CD4-positive, alpha-beta T cell treated with Interleukin-17A for 4 hours (primary cell): ENCODE measurements at regions not wholly inside any gene's neighbourhood (a gene's known extent, or its start where the extent isn't known, plus 50 kb on each side); places are given as distances from the start of the nearest gene placed in this dataset.

ENCODE experiments used
- DNase-seq: peaks from one replicate; pipeline ENCODE4 v3.0.0-alpha.2; 2020; ENCODE audit warnings: mixed read lengths

DNA sequence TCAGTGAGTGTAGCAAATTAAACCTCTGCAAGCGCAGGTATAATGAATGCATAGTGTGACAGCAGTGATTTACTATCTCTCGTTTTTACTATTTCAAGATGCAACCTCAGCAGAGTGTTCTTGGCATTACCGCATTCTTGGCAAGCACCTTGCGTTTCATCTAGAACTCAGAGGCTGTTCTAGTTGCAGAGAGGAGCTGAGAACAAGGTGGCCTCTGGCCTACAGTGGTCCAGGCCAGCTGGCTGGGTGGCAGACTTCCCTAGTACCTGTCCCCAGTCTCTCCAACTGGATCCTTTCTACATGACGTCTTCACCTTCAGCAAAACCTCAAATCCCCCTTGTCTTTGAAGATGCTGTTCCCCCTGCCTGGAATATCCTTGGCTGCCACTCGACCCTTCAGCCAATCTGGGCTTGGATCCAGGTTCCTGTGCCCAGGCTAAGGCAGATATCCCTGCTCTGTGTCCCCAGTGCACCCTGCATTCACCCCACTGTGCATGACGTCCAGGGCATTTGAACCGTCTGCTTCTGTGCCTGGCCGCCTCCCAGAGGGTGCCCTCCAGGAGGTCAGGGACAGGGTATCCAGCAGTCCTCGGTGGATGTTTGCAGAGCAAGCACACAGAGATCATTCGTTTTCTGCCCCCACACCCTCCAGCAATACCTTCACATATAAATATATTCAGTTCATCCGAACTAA, 120.4 kb upstream of the CPEB4 start:
- DNase-seq: no peak

DNA sequence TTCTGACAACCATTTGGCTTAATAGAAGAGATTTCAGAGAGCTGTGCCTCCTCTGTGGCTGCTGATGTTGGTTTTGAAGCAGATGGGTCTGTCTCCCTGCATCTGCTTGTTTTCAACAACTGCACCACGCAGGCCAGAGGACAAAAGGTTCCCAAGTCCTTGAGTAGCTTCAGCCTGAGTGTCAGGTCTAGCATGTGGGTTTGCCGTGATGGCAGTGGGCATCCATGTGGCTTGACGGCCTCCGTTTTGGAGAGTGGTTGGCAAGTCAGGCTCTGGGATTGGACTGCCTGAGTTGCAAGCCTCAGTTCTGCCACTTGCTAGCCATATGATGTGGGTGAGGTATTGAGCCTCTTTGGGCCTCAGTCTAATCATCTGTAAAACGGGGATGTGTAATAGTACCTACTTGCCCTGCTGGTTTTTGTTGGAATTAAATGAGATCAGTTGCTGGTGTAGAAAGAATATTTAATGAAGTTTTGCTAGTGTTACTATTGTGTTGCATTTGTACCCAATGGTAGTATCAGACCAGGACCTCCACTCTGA, 119.8 kb upstream of the CPEB4 start:
- no peak for DNase-seq

DNA sequence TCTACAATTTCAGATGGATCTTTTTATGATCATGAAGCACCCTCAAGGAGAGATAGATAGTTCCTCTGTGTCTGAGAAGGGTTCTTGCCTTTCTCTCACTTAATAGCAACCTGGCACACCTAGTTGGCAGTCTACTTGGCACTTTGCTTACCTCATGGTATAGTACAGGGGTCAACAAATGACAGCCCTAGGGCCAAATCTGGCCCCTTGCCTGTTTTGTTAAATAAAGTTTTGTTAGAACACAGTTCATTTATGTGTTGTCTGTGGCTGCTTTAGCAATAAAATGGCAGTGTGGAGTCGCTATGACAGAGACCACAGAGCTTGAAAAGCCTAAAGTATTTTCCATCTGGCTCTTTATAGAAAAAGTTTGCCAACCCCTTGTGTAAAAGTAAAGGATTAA, 119.3 kb upstream of the CPEB4 start:
- DNase-seq: no peak

DNA sequence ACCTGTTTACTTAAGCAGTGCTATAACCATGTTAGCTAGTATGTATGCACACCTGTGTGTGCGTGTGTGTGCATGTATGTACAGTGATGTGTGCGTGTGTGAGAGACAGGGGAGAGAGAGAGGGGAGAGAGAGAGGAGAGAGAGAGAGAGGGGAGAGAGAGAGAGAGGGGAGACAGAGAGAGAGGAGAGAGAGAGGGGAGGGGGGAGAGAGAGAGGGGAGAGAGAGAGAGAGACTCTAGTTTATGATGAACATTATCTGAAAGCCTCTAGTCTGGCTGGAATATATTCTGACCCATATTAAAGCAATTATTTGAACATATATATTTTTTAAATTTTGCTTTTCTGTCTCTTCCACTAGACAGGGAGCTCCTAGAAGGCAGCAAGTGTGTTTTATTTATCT, 117.5 kb upstream of the CPEB4 start:
- DNase-seq: no peak

DNA sequence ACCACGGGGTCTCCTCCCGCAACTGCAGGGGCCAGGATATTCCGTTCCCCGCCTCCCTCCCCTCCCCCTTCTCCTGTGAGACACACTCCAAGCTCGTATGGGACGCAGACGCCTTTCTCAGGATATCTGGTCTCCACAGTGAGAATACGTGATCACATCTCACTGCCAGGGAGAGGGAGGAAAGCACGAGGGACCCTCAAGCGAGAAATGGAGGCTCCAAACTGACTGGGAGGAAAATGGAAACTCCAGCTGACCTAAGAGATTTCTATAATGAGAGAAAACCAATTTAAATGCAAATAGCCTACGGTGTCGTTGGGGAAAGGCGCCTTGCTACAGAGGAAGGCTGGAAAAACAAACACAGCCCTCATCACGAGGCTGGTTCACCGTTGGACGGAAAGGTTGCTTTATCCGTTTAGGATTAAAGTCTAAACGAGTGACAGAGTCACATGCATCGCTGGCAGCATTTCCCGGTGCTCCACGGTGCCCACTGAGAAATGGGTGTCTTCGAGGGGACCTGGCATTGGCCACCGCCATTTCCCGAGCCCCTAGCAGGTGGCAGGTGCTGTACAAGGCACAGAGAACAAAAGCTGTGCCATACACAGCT, 116.9 kb upstream of the CPEB4 start:
- DNase-seq: no peak

DNA sequence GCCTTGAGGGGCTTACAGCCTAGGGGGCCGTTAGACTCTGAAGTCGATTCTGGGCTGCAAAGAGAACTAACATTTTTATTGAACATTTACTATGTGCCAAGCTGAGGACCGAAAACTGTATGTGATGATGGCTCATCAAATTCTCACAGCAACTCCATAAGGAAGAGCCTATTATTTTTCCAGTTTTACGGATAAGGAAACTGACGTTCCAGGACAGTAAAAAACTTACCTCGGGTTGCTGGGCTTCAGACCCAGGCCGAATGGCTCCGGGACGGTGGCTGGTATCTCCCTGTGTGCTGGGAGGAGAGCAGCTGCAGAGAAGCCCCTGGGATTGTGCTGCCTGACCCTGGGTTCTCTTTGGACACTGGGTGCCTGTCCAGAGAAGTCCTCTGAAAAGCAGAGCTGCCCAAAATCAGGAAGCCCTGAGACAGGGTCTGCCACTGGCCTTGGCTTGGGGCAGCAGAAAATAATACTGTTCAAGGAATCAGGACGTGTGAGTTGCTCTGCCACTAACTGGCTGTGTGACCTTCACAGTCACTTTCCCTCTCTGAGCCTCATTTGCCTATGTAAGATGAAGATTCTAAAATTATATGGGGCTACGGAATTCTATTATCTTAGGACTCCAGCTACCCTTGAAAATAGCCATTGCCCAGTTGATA, 116.3 kb upstream of the CPEB4 start:
- DNase-seq: no peak

DNA sequence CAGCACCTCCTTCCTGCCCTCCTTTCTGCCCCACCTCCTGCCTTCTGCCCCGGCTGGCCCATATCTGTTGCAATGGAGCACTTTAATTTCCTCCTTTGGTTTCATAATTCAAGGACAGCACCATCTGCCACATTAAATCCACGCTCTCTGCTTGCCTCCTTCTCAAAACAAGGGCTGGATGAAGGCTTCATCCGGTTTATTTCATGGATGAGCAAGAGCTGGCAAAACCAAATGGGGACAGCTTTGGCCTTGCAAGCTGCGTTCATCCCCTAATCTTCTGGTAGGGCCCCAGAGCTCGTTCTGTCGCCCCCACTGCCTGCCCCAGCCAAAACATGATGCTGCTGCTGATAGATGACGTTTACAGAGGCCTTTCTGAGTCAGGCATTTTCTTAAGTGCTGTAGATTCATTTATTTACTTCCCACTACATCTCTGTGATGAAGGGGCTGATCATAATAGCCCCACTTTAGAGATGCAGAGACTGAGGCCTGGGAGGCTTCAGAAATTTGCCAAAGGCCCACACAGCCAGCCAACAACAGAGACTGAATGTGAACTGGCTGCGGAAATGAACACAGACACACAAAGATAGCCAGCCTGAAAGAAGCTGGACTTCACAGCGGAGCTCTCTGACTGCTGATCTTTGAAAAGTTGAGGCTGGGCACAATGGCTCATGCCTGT, 115.6 kb upstream of the CPEB4 start:
- DNase-seq: no peak

DNA sequence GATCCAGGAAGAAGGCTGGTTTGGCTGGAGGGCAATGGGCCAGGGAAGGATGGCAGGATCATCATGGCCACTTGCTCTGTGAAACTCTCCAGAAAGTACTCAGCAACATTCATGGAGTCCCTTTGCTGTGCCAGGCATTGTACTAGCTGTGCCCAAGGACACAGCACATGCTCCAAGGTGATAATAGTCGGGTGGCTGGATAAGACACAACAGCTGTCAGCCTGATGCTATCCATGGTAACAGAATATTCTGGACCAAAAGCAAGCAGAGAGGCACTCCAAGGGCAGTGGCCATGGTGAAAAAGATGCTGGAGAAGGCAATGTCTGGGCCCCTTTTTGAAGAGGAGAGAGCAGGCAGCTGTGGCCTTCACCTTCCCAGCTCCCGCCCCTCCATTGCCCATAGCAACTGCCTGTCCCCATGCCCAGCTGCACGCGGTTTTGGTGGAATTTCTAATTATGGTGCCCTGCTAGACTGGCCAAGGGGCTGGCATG, 113.8 kb upstream of the CPEB4 start:
- no peak for DNase-seq

DNA sequence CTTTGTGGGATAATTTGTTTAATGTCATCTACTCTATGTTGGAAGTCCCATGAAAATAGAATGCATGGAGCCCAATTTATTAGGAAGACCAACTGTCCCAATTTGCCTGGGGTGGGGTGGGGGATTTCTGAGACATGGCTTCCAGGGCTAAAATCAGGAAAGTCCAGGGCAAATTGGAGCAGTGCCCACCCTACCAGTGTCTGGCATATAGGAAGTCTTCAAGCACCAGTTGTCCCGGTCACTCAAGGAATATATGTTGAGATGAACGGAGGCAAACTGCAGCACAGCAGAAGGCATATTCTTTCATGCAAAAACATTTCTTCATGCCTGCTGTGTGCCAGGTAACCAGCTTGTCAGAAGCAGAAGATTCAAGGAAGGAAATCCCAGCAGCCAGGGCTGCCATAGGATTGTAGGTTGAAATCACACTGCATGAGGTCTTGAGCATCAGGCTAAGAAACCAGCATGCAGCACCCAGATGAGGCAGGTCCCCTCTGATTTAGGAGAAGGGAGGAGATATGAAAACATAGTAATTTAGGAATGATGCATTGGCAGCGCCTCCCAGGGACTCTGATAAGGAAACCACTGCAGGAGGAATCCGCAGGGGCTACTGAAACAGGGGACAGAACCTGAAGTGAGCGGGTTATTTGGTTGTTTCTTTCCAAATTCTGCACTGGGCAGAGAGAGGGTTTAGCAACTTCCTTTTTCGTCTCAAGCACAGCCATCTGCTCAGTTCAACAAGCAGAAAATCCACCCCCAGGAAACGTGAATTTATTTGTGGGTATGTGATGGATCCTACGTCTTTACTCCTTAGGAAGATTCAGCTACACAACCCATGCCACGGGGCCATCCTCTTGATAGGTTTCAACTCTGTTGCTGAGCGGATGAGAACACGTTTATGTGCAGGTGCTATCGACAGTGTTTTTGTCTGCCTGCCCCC, 112.6 kb upstream of the CPEB4 start:
- DNase-seq: no peak

DNA sequence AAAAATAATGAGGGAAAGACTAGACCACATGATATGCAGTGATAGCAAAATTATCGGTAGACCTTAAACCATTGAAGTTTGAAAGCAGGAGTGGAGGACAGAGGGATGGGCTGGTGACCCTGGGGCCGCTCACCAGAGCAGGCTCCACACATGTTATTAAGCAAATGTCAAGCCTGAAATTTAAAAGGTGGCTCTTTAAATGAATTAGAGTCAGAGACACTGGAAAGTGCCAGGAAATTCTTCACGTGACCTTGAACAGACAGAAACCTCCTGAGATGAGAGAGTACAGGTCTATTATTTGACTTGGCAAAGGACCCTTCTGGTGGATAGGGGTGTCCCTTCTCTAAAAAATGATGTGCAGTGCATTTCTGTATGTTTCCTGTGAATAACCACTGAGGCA, 111.0 kb upstream of the CPEB4 start:
- no peak for DNase-seq

DNA sequence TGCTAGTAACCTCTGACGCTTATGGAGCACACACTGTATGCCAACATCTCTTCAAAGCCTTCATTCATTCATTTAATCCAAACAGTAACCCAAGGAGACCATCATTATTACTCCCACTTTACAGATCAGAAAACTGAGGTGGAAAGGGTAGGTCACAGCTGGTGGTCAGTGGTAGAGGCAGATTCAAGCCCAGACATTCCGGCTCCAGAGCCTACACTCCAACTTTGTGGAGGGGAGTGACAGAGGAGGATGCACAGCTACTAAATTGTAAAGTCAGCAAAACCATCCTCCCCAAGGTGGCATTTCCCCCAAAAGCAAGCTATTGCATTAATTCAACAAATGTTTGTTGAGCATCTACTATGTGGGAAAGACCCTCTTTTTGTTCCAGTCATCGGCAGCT, 110.5 kb upstream of the CPEB4 start:
- DNase-seq: no peak

DNA sequence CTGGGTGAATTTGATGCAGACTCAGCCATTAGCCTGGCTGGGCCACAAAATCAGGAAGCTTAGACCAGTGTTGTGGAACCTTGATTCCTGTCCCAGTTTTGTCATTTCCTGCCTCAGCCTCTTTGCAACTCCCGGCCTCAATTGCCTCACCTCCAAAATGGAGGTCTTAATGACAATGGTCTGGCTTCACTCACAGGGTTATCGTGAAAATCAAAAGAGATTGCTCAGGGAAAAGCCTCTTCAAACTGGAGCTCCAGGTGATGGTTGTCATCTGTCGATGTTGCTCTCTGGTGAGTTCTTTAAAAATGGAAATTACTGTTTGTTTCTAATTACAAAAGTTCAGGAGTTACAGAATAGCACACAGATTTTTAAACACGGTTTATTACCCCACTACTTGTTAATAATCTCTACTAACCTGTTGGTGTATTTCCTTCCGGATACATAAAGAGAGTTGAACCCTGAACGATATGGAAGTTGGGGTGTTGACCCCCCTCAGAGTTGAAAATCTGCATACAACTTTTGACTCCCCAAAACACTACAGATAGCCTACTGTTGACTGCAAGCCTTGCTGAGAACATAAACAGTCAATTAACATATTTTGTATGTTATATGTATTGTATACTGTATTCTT, 109.9 kb upstream of the CPEB4 start:
- no peak for DNase-seq

DNA sequence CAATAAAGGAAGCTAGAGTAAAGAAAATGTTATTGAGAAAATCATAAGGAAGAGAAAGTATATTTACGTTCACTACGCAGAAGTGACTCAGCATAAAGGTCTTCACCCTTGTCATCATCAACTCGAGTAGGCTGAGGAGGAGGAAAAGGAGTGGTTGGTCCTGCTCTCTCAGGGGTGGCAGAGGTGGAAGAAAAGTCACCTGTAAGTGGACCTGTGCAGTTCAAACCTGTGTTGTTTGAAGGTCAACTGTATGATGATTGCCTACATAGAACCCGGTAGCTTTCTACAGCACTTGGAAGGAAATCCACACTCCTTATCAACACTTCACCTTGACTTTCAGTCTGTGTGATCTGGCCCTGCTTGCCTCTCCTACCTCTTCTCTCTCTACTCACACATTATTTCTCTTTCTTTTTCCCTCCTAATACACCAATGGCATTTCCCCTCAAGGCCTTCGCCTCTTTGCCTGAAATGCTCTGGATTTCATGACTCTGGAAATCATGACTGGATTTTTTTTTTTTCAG, 109.3 kb upstream of the CPEB4 start:
- DNase-seq: no peak

DNA sequence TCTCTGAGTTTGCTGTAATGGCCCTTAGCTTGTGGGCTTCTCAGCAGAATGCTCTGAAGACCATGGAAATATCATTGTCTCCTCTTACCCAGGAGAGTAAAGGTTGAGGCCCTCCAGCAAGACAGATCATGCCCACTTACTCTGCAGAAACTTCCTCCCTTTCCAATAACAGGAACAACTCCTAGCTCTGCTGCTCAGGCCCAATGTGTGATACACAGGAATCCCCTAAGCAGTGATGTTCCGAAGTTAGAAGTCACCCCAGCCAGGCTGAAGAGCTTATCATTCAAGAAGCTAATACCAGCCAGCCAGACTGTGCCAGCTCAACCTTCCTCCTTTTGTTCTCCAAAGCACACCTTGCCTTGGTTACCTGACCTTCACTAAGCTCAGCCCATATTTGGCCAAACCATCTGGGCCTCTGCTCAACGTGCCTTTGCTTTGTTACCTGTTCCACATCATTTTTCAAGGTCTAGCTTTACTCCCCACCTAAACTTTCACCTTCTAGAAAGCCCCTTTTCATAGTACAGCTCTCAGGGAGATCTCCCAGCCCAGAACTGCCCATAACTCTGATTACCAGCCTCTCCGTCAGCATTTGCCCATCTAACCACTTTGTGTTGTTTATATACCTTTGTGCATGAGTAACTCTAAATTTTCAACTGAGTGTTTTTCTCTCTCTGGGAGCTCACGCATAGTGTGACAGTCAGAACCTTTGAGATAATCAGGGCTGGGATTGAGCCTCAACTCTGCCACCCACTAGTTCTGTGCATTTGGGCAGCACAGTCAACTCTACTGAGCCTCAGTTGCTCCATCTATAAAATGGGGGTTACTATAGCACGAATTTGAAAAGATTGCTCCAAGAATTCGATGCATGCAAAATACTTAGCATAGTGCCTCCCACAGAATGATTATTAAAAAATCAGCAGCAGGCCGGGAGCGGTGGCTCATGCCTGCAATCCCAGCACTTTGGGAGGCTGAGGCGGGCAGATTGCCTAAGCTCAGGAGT, 107.6 kb upstream of the CPEB4 start:
- no peak for DNase-seq

DNA sequence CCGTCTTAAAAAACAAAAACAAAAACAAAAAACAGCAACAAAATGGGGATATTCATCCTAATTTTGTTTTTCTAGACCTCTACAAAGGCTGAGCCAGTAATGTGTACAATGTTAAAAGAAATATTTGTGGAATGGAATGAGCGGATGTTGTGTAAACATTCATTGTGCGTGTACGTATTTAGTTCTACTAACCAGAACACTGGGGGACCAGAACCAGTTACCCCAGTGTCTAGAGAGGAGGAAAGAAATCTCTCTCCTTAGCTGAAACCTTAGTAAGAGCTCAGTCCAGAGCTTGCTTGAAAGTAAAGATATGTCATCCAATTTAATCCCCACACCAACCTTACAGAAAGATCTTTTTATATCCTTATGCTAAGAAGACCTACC, 106.7 kb upstream of the CPEB4 start:
- DNase-seq: no peak

DNA sequence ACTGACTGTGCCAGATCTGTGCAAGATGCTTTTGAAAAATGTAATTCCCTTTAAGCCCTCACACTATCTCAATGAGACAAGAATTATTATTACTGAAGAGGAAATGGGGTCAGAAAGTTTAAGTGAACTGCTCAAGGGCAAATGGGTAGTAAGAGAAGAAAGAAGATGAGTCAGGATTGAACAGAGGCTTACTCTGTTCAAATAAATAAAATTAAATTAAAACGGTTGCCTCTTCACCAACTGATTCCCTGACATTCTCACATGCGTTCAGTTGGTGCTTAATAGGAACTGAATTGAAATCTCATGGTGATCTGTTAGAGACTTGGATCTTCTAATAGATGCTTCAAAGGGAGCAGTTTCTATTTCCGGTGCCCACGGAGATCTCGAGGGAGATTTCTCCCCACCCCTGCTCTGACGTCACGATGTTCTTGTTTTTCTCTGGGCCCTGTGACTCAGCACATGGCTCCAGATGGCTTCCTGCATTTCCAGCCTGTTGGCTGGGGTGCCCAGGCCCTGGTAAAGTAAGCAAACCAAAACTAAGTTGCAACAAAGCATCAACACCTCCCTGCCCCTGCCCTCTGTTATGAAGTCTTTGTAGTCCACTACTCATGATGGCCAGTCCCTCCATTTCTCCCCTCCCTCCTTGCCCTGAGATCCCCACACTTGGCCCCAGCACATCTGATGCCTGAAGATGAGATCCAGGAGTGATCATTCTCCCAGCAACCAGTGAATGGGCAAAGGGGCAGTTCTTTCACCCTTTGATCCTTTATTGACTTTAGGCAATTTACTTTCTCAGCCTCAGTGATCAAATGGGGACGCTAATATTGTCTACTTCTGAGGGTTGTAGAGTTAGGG, 106.1 kb upstream of the CPEB4 start:
- DNase-seq: peak; percentile 79

DNA sequence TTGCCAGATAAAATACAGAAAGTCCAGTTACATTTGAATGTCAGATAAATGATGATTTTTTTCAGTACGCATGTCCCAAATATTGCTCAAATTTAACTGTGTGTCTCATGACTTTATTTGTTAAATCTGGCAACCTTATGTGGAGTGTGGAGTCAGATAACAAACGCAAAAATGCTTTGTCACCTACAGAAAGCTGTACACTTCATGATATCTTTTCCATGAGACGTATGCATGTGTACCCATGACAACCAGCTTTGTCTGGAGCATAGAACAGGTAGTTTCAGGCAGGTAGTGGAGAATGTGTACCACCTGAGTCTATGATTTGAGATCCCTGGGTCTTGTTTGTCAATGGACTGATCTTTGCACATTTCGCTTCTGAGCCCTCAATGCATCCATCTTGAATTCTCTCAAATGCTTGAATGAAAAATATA, 105.5 kb upstream of the CPEB4 start:
- DNase-seq: no peak

DNA sequence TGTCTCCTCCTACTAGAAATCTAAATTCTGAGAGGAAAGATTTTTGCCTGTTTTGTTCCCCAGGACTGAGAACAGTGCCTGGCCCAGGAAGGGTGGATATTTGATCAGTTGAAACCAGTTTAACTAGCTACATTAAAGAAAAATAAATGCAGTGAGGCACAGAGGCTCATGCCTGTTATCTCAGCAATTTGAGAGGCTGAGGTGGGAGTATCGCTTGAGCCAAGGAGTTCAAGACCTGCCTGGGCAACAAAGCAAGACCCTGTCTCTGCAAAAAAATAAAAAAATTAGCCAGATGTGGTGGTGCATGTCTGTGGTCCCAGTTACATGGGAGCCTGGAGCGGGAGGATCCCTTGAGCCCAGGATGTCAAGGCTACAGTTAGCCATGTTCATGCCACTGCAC, 104.8 kb upstream of the CPEB4 start:
- no peak for DNase-seq

DNA sequence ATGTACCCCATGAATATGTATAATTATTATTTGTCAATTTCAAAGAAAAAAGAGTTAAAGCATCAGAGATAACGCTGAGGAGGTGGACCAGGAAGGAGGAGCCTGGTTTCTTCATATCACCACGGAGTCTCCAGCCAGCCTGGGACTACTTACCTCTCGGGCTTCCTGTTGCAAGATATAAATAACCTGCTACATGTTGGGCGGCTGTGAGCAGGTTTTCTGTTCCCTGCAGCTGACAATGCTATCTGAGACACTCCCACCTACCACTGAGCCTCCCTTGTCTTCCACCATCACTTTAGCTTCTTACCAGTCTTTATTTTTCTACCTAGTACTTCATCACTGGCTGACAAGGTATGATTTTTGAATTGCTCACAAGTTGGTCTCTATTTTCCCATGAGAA, 102.7 kb upstream of the CPEB4 start:
- no peak for DNase-seq
